Loucy (cell line): ENCODE measurements at regions not wholly inside any gene's neighbourhood (a gene's known extent, or its start where the extent isn't known, plus 50 kb on each side); places are given as distances from the start of the nearest gene placed in this dataset.

Source experiments
- H2AFZ ChIP-seq: fragments of 200-600 bp; sonication (generic); 2 replicates; pipeline ENCODE4 v1.6.0; 2016; ENCODE audit warnings: antibody characterized with exemption, mild to moderate bottlenecking, low read length, moderate library complexity
- H3F3A ChIP-seq: fragments of 200-600 bp; 2 replicates; pipeline ENCODE4 v1.6.0; 2016; ENCODE audit warnings: antibody characterized with exemption, low read depth, mild to moderate bottlenecking
- H3K27me3 ChIP-seq: fragments of 200-600 bp; sonication (generic); 2 replicates; pipeline ENCODE4 v1.6.1; 2014; ENCODE audit warnings: low read length, mild to moderate bottlenecking; ENCODE audit not compliant: insufficient read depth, poor library complexity, severe bottlenecking
- H3K36me3 ChIP-seq: fragments of 200-600 bp; sonication (generic); 2 replicates; pipeline ENCODE4 v1.6.1; 2016; ENCODE audit warnings: low read length; ENCODE audit not compliant: insufficient read depth
- H3K4me1 ChIP-seq: fragments of 200-600 bp; sonication (generic); 2 replicates; pipeline ENCODE4 v1.5.1; 2014; ENCODE audit warnings: low read length, mild to moderate bottlenecking; ENCODE audit not compliant: insufficient read depth, poor library complexity, severe bottlenecking
- H3K4me2 ChIP-seq: fragments of 200-600 bp; sonication (generic); 2 replicates; pipeline ENCODE4 v1.6.0; 2014; ENCODE audit warnings: antibody characterized with exemption, low read length, low read depth, mild to moderate bottlenecking; ENCODE audit not compliant: poor library complexity, severe bottlenecking
- H3K4me3 ChIP-seq: fragments of 200-600 bp; sonication (generic); 2 replicates; pipeline ENCODE4 v1.5.1; 2014; ENCODE audit warnings: low read length, mild to moderate bottlenecking, mixed read lengths; ENCODE audit not compliant: poor library complexity, severe bottlenecking
- H3K79me2 ChIP-seq: fragments of 200-600 bp; sonication (generic); 2 replicates; pipeline ENCODE4 v1.6.1; 2014; ENCODE audit warnings: low read length; ENCODE audit not compliant: insufficient read depth
- H3K9ac ChIP-seq: fragments of 200-600 bp; sonication (generic); 2 replicates; pipeline ENCODE4 v1.6.0; 2014; ENCODE audit warnings: mild to moderate bottlenecking, low read depth, low read length, moderate library complexity; ENCODE audit not compliant: poor library complexity, severe bottlenecking
- H3K9me2 ChIP-seq: fragments of 200-600 bp; sonication (generic); replicated peaks from 2 replicates; pipeline ENCODE4 v1.6.1; 2016; ENCODE audit warnings: low read depth, low read length, mixed read lengths
- H3K9me3 ChIP-seq: fragments of 200-600 bp; sonication (generic); 2 replicates; pipeline ENCODE4 v1.6.1; 2014; ENCODE audit warnings: mild to moderate bottlenecking, antibody characterized with exemption, low read length, low read depth; ENCODE audit not compliant: insufficient read depth
- H4K20me1 ChIP-seq: fragments of 200-600 bp; sonication (generic); 2 replicates; pipeline ENCODE4 v1.6.0; 2014; ENCODE audit warnings: antibody characterized with exemption, low read length, mild to moderate bottlenecking; ENCODE audit not compliant: insufficient read depth, poor library complexity, severe bottlenecking
- CTCF ChIP-seq: fragments of 200-600 bp; sonication (generic); conservative IDR thresholded peaks from 2 replicates; pipeline ENCODE4 v1.5.1; 2014; ENCODE audit warnings: mild to moderate bottlenecking, antibody characterized with exemption, low read length
- EZH2phosphoT487 ChIP-seq: fragments of 200-600 bp; IDR thresholded peaks from 2 replicates; pipeline ENCODE4 v1.6.1; 2018; ENCODE audit warnings: antibody characterized with exemption, mild to moderate bottlenecking, moderate library complexity, borderline replicate concordance

- Histone ChIP-seq H3K9ac (no peak overlapping the region), H3F3A (no peaks in the 10 kb centered on the region), H3K4me2 (no peak overlapping the region), H3K9me2 (no peaks in the 10 kb centered on the region), H3K27me3 (no peaks in the 10 kb centered on the region), H2AFZ (no peak overlapping the region), H3K4me3 (no peak overlapping the region), H3K4me1 (no peaks in the 10 kb centered on the region), H3K36me3 (no peaks in the 10 kb centered on the region), H3K79me2 (no peaks in the 10 kb centered on the region), H4K20me1 (no peaks in the 10 kb centered on the region), H3K9me3 (no peaks in the 10 kb centered on the region)
- TF ChIP-seq EZH2phosphoT487, result no peak
- no peak for TF ChIP-seq CTCF
Measured at GRCh38 chr13:44739539-44739938, 163.4 kb upstream of the TSC22D1 start.

GRCh38 chr13:44739120-44739519 is 163.0 kb upstream of the TSC22D1 start:
- Histone ChIP-seq H4K20me1 (no peaks in the 10 kb centered on the region), H3K4me3 (no peak overlapping the region), H3K36me3 (no peaks in the 10 kb centered on the region), H3K4me1 (no peaks in the 10 kb centered on the region), H3F3A (no peaks in the 10 kb centered on the region), H3K4me2 (no peak overlapping the region), H3K9me2 (no peaks in the 10 kb centered on the region), H2AFZ (no peak overlapping the region), H3K9ac (no peak overlapping the region), H3K27me3 (no peaks in the 10 kb centered on the region), H3K79me2 (no peaks in the 10 kb centered on the region), H3K9me3 (no peaks in the 10 kb centered on the region)
- TF ChIP-seq EZH2phosphoT487 (no peak), CTCF (0 out of 2 replicates have a peak, but pooled peaks have one; percentile 12)

- H3K9ac ChIP-seq, result no peak overlapping the region
- no peaks in the 10 kb centered on the region for H3K27me3 ChIP-seq
- H3K9me3 ChIP-seq, result no peaks in the 10 kb centered on the region
- H3K36me3 ChIP-seq, result no peaks in the 10 kb centered on the region
- no peak overlapping the region for H3K4me3 ChIP-seq
- no peaks in the 10 kb centered on the region for H4K20me1 ChIP-seq
- H3K79me2 ChIP-seq, result no peaks in the 10 kb centered on the region
- no peaks in the 10 kb centered on the region for H3K9me2 ChIP-seq
- no peaks in the 10 kb centered on the region for H3F3A ChIP-seq
- TF ChIP-seq CTCF, result no peak
- no peak for TF ChIP-seq EZH2phosphoT487
- no peaks in the 10 kb centered on the region for H3K4me1 ChIP-seq
- no peak overlapping the region for H3K4me2 ChIP-seq
- H2AFZ ChIP-seq, result no peak overlapping the region
Measured at GRCh38 chr13:44738463-44738862, 162.3 kb upstream of the TSC22D1 start.
